Fibroblast of lung (primary cell): ENCODE measurements at regions not wholly inside any gene's neighbourhood (a gene's known extent, or its start where the extent isn't known, plus 50 kb on each side); places are given as distances from the start of the nearest gene placed in this dataset.
"Not testable (repeated sequence)": the region's sequence is repeated elsewhere in the genome, so short reads cannot be mapped to it uniquely, and the experiment has no call there.

Experiments
- DNase-seq, 2 donors: peaks; one replicate each; pipeline versions ENCODE4 v3.0.0 to v3.0.0-alpha.2; 2010; ENCODE audit warnings: low read depth in 2 of 2
- H2AFZ ChIP-seq: 2 replicates; pipeline ENCODE4 v1.5.1; 2012; ENCODE audit warnings: low read length, control low read depth, inconsistent platforms
- H3K27ac ChIP-seq: 2 replicates; pipeline ENCODE4 v1.5.1; 2011; ENCODE audit warnings: low read length, control low read depth; ENCODE audit not compliant: insufficient read depth
- H3K27me3 ChIP-seq: 2 replicates; pipeline ENCODE4 v1.5.1; 2011; ENCODE audit warnings: mild to moderate bottlenecking, low read length; ENCODE audit not compliant: control insufficient read depth, insufficient read depth
- H3K36me3 ChIP-seq: 2 replicates; pipeline ENCODE4 v1.5.1; 2011; ENCODE audit warnings: low read length; ENCODE audit not compliant: control insufficient read depth, insufficient read depth
- H3K4me1 ChIP-seq: 2 replicates; pipeline ENCODE4 v1.5.1; 2011; ENCODE audit warnings: low read length; ENCODE audit not compliant: control insufficient read depth, insufficient read depth; ENCODE audit errors: extremely low read depth
- H3K4me2 ChIP-seq: 2 replicates; pipeline ENCODE4 v1.5.1; 2011; ENCODE audit warnings: low read length, control low read depth; ENCODE audit not compliant: insufficient read depth; ENCODE audit errors: extremely low read depth
- H3K4me3 ChIP-seq, 4 experiments: fragments of 200-600 bp in 1 of 4; sonication (generic) in 1 of 4; replicated peaks in 1 of 4; 2 replicates each; pipeline ENCODE4 v1.5.1; 2011 to 2016; ENCODE audit warnings: low read length in 4 of 4, low read depth in 3 of 4, mild to moderate bottlenecking in 3 of 4, control low read depth in 2 of 4, inconsistent platforms in 1 of 4, mixed read lengths in 1 of 4; ENCODE audit not compliant: insufficient read depth in 1 of 4; ENCODE audit errors: control extremely low read depth in 1 of 4
- H3K79me2 ChIP-seq: 2 replicates; pipeline ENCODE4 v1.5.1; 2012; ENCODE audit warnings: mild to moderate bottlenecking, low read length, inconsistent platforms; ENCODE audit not compliant: control insufficient read depth, insufficient read depth
- H3K9ac ChIP-seq: 2 replicates; pipeline ENCODE4 v1.5.1; 2011; ENCODE audit warnings: mild to moderate bottlenecking, low read length, control low read depth; ENCODE audit not compliant: insufficient read depth
- H3K9me3 ChIP-seq: 2 replicates; pipeline ENCODE4 v1.5.1; 2012; ENCODE audit warnings: low read depth, low read length; ENCODE audit not compliant: control insufficient read depth, insufficient read depth
- H4K20me1 ChIP-seq: 2 replicates; pipeline ENCODE4 v1.5.1; 2011; ENCODE audit warnings: low read length; ENCODE audit not compliant: control insufficient read depth, insufficient read depth; ENCODE audit errors: extremely low read depth
- EZH2 ChIP-seq: IDR thresholded peaks from 2 replicates; pipeline ENCODE4 v1.5.1; 2012; ENCODE audit warnings: low read length, control low read depth, mild to moderate bottlenecking; ENCODE audit errors: missing control alignments
- TF ChIP-seq, protein P1 (sequence below), 2 donors: IDR thresholded peaks in 1 of 2; conservative IDR thresholded peaks in 1 of 2; 1 replicate in 1 of 2; 2 replicates in 1 of 2; pipeline ENCODE4 v1.5.1; 2011 to 2012; ENCODE audit warnings: low read length in 2 of 2, control low read depth in 1 of 2, inconsistent platforms in 1 of 2, low read depth in 1 of 2, mild to moderate bottlenecking in 1 of 2

DNA sequence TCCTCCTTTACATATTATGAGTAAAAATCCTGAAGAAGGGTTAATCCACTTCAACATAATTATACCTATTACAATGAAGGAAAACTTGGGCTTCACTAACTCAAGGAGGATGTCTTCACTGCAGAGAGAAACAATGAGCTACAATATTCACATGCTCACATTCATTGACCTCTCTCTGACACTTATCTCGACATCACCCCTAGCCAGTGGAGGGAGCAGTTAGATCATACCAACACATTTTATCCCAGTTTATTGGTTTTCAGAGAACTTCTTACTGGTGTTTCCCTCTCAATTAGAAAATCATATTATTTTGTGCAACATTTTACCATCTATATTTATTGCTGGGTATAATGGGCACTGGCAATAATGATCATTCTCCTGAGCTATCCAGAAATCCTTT, 646.5 kb downstream of the TENT5A start:
- H3K4me3 ChIP-seq: no peak overlapping the region
- DNase-seq: no peak
- H3K4me2 ChIP-seq: no peak overlapping the region
- H3K9ac ChIP-seq: no peak overlapping the region
- no peak overlapping the region for H3K27ac ChIP-seq
- no peaks in the 10 kb centered on the region for H3K79me2 ChIP-seq
- no peaks in the 10 kb centered on the region for H4K20me1 ChIP-seq
- H3K36me3 ChIP-seq: no peaks in the 10 kb centered on the region
- no peaks in the 10 kb centered on the region for H3K9me3 ChIP-seq
- H3K4me1 ChIP-seq: no peaks in the 10 kb centered on the region
- H3K27me3 ChIP-seq: no peaks in the 10 kb centered on the region
- H2AFZ ChIP-seq: no peak overlapping the region
- TF ChIP-seq, protein P1, sequence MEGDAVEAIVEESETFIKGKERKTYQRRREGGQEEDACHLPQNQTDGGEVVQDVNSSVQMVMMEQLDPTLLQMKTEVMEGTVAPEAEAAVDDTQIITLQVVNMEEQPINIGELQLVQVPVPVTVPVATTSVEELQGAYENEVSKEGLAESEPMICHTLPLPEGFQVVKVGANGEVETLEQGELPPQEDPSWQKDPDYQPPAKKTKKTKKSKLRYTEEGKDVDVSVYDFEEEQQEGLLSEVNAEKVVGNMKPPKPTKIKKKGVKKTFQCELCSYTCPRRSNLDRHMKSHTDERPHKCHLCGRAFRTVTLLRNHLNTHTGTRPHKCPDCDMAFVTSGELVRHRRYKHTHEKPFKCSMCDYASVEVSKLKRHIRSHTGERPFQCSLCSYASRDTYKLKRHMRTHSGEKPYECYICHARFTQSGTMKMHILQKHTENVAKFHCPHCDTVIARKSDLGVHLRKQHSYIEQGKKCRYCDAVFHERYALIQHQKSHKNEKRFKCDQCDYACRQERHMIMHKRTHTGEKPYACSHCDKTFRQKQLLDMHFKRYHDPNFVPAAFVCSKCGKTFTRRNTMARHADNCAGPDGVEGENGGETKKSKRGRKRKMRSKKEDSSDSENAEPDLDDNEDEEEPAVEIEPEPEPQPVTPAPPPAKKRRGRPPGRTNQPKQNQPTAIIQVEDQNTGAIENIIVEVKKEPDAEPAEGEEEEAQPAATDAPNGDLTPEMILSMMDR (conservative IDR thresholded peaks at IDR 0.05 in 1 of 2, IDR thresholded peaks at IDR 0.05 in 1 of 2; ENCODE audit: low read depth in 1 of 2, low read length in 2 of 2): no peak
- no peak for TF ChIP-seq EZH2

- no peak overlapping the region for H3K9ac ChIP-seq
- no peak overlapping the region for H3K4me3 ChIP-seq
- no peak for DNase-seq
- no peaks in the 10 kb centered on the region for H4K20me1 ChIP-seq
- no peaks in the 10 kb centered on the region for H3K36me3 ChIP-seq
- no peak overlapping the region for H2AFZ ChIP-seq
- TF ChIP-seq EZH2: no peak
- TF ChIP-seq, protein P1 (conservative IDR thresholded peaks at IDR 0.05 in 1 of 2, IDR thresholded peaks at IDR 0.05 in 1 of 2; ENCODE audit: low read depth in 1 of 2, low read length in 2 of 2): no peak
- H3K27ac ChIP-seq: no peak overlapping the region
- no peaks in the 10 kb centered on the region for H3K79me2 ChIP-seq
- no peak overlapping the region for H3K4me2 ChIP-seq
- H3K27me3 ChIP-seq: no peaks in the 10 kb centered on the region
- no peaks in the 10 kb centered on the region for H3K4me1 ChIP-seq
- no peaks in the 10 kb centered on the region for H3K9me3 ChIP-seq
Observed at GRCh38 chr6:81098109-81098814, 654.2 kb downstream of the TENT5A start.

- DNase-seq, H3K9ac ChIP-seq, H3K36me3 ChIP-seq, H3K79me2 ChIP-seq, H3K9me3 ChIP-seq, H3K27me3 ChIP-seq, H3K4me2 ChIP-seq, H3K4me1 ChIP-seq, H4K20me1 ChIP-seq, H2AFZ ChIP-seq, H3K27ac ChIP-seq, H3K4me3 ChIP-seq: not testable (repeated sequence)
Observed at GRCh38 chr6:81096464-81096863, 656.0 kb downstream of the TENT5A start.
